HT-29 (cell line): ENCODE measurements at regions not wholly inside any gene's neighbourhood (a gene's known extent, or its start where the extent isn't known, plus 50 kb on each side); places are given as distances from the start of the nearest gene placed in this dataset.

Experiments used
- DNase-seq: peaks from one replicate; pipeline ENCODE4 v3.0.0-alpha.2; 2015; ENCODE audit warnings: low spot score

- DNase-seq: no peak
Measured at GRCh38 chr1:103162360-103162759, 54.0 kb upstream of the COL11A1 start.

DNA sequence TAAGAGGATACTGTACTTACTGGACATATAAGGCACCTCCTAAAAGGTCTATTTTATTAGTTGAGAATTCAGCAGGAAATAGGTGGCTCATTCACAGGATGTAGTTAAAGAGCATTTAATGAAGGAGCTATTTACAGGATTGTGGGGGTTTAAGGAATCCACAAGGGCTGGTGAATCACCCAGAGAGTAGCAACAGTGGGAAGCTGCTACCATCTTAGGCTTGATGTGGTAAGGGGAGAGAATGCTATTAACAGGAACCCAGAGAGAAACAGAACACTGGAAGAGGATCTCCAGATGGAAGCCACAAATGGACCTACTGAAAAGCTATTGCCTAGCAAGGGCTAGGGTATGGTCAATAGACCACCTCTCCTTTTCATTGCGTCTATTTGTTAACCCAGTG, 52.0 kb upstream of the COL11A1 start:
- no peak for DNase-seq
